ENCODE measurements at regions not wholly inside any gene's neighbourhood (a gene's known extent, or its start where the extent isn't known, plus 50 kb on each side); places are given as distances from the start of the nearest gene placed in this dataset.

- no peak for TF ChIP-seq CTCF (IDR thresholded peaks at IDR 0.05)
- TF ChIP-seq POLR2A (IDR thresholded peaks at IDR 0.05) = no peak
These were observed 246.7 kb upstream of the AZI2 start for GRCh38 chr3:28595372-28595771.

All from lower leg skin (tissue), 3 donors.